Naive thymus-derived CD4-positive, alpha-beta T cell (primary cell): ENCODE measurements at regions not wholly inside any gene's neighbourhood (a gene's known extent, or its start where the extent isn't known, plus 50 kb on each side); places are given as distances from the start of the nearest gene placed in this dataset.

Experiments used
- ATAC-seq: fragments of 150-1000 bp; cut with Tn5 transposase; 2 replicates; pipeline ENCODE4 v1.10.0; 2021; ENCODE audit warnings: mild to moderate bottlenecking, moderate library complexity
- CTCF ChIA-PET: fragments of 350-600 bp; sonication (Branson Sonifier 250); formaldehyde crosslinking; loops from one replicate; lab custom pipeline; 2021; ENCODE audit warnings: antibody characterized with exemption; lab: Charles Lee
- POLR2A ChIA-PET: fragments of 350-600 bp; sonication (Branson Sonifier 250); formaldehyde crosslinking; loops from one replicate; lab custom pipeline; 2021; ENCODE audit warnings: antibody characterized with exemption, inconsistent platforms; lab: Charles Lee
- DNase-seq, 9 donors: peaks; one replicate each; pipeline versions ENCODE4 v3.0.0 to v3.0.0-alpha.2; 2020 to 2022; ENCODE audit warnings: mixed read lengths in 1 of 9
- H3K27ac ChIP-seq: one replicate; pipeline ENCODE4 v1.7.0; 2013; ENCODE audit warnings: mild to moderate bottlenecking, low read depth, low read length, moderate library complexity
- H3K27me3 ChIP-seq, 2 donors: one replicate each; pipeline ENCODE4 v1.7.0; 2013; ENCODE audit warnings: low read length in 2 of 2, mild to moderate bottlenecking in 2 of 2, moderate library complexity in 2 of 2; ENCODE audit not compliant: control insufficient read depth in 2 of 2, insufficient read depth in 2 of 2
- H3K36me3 ChIP-seq, 3 experiments: 1 replicate in 2 of 3; 2 replicates in 1 of 3; pipeline ENCODE4 v1.7.0; 2013; ENCODE audit warnings: low read length in 3 of 3, mild to moderate bottlenecking in 3 of 3, moderate library complexity in 1 of 3; ENCODE audit not compliant: insufficient read depth in 3 of 3, control insufficient read depth in 2 of 3
- H3K4me1 ChIP-seq, 2 donors: one replicate each; pipeline ENCODE4 v1.7.0; 2013; ENCODE audit warnings: low read length in 2 of 2, mild to moderate bottlenecking in 2 of 2, moderate library complexity in 1 of 2; ENCODE audit not compliant: control insufficient read depth in 2 of 2, insufficient read depth in 2 of 2
- H3K4me3 ChIP-seq: 2 replicates; pipeline ENCODE4 v1.7.0; 2013; ENCODE audit warnings: mild to moderate bottlenecking, low read length
- H3K9me3 ChIP-seq, 3 experiments: 1 replicate in 2 of 3; 2 replicates in 1 of 3; pipeline ENCODE4 v1.7.0; 2013; ENCODE audit warnings: low read length in 3 of 3; ENCODE audit not compliant: control insufficient read depth in 2 of 3
- H3K27ac Mint-ChIP-seq, 9 donors: one replicate each; pipeline ENCODE4 v1.8.0; 2020 to 2022; ENCODE audit warnings: mixed read lengths in 9 of 9, mild to moderate bottlenecking in 8 of 9, moderate library complexity in 5 of 9, inconsistent platforms in 2 of 9
- H3K27me3 Mint-ChIP-seq, 5 donors: one replicate each; pipeline ENCODE4 v1.8.0; 2021 to 2022; ENCODE audit warnings: mixed read lengths in 5 of 5, mild to moderate bottlenecking in 1 of 5
- H3K36me3 Mint-ChIP-seq, 5 donors: one replicate each; pipeline ENCODE4 v1.8.0; 2020 to 2022; ENCODE audit warnings: mixed read lengths in 5 of 5, mild to moderate bottlenecking in 3 of 5, inconsistent platforms in 1 of 5
- H3K4me1 Mint-ChIP-seq, 7 donors: one replicate each; pipeline ENCODE4 v1.8.0; 2020 to 2022; ENCODE audit warnings: mixed read lengths in 7 of 7, mild to moderate bottlenecking in 3 of 7, inconsistent platforms in 1 of 7
- H3K4me3 Mint-ChIP-seq, 10 donors: one replicate each; pipeline ENCODE4 v1.8.0; 2020 to 2022; ENCODE audit warnings: mild to moderate bottlenecking in 10 of 10, mixed read lengths in 10 of 10, moderate library complexity in 6 of 10, inconsistent platforms in 2 of 10
- H3K9me3 Mint-ChIP-seq, 11 donors: one replicate each; pipeline ENCODE4 v1.8.0; 2020 to 2022; ENCODE audit warnings: mixed read lengths in 11 of 11, mild to moderate bottlenecking in 4 of 11, inconsistent platforms in 1 of 11, moderate library complexity in 1 of 11
- intact Hi-C, 2 donors: fragments of 100-400 bp; cut with micrococcal nuclease; formaldehyde crosslinking; loops; one replicate each; pipeline ENCODE4 v1.15.1; 2023

DNA sequence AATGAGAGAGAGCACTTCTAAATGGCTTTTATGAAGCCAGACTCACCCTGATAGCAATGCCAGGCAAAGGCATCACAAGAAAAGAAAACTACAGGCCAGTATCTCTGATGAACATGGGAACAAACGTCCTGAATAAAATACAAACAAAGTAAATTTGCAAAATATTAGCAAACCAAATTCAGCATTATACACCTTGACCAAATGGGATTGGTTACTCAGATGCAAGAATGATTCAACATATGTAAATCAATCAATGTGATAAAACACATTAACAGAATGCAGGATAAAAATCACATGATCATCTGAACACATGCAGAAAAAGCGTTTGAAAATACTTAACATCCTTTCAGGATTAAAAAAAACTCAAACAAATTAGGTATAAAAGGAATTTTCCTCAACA, 494.9 kb upstream of the CCDC54 start:
- DNase-seq = no peak
- ATAC-seq = no peak
- no peaks in the 10 kb centered on the region for H3K4me1 Mint-ChIP-seq
- H3K9me3 ChIP-seq = no peaks in the 10 kb centered on the region
- H3K27ac Mint-ChIP-seq = no peak overlapping the region
- H3K36me3 ChIP-seq = no peaks in the 10 kb centered on the region
- ChIA-PET CTCF (no interaction called here), POLR2A (no interaction called here)
- H3K27me3 ChIP-seq = no peaks in the 10 kb centered on the region
- peaks cover 0 to 12% (median 3%) of the 10 kb centered on the region in 11 donors for H3K9me3 Mint-ChIP-seq
- H3K4me3 ChIP-seq = no peak overlapping the region
- no peak overlapping the region for H3K27ac ChIP-seq
- H3K27me3 Mint-ChIP-seq = no peaks in the 10 kb centered on the region
- no peaks in the 10 kb centered on the region for H3K36me3 Mint-ChIP-seq
- H3K4me3 Mint-ChIP-seq = no peak overlapping the region
- no peaks in the 10 kb centered on the region for H3K4me1 ChIP-seq
- intact Hi-C loops = loop anchor here in 1 of 2 donors (10.0 kb wide), 1 partner anchor 67 kb away; no protein-coding TSS in a partner anchor

DNA sequence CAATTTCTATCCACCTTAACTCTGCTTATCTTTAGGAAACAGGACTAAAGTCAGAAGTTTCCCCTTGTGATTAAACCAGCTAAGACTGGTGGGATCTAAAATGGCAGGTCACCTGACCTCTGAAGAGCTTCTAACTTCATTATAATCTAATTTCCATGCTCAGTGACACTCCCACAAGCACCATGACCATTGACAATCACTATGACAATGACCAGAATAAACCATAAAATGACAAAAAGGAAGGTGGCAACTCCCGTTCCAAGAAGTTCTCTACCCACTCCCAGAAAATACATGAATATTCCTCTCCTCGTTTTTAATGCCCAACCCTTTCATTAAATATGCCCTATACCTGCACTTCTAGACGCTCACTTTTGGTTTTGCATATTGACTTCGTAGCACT, 471.2 kb upstream of the CCDC54 start:
- peaks cover 0 to 3% (median 0%) of the 10 kb centered on the region in 11 donors for H3K9me3 Mint-ChIP-seq
- no peak overlapping the region for H3K27ac ChIP-seq
- intact Hi-C loops = no loop called here
- H3K27me3 ChIP-seq = no peaks in the 10 kb centered on the region
- ATAC-seq (no peak), DNase-seq (no peak)
- CTCF ChIA-PET = no interaction called here
- H3K4me3 Mint-ChIP-seq = no peak overlapping the region
- no peaks in the 10 kb centered on the region for H3K4me1 ChIP-seq
- H3K36me3 Mint-ChIP-seq = no peaks in the 10 kb centered on the region
- no peaks in the 10 kb centered on the region for H3K27me3 Mint-ChIP-seq
- no peaks in the 10 kb centered on the region for H3K4me1 Mint-ChIP-seq
- no peak overlapping the region for H3K27ac Mint-ChIP-seq
- no peaks in the 10 kb centered on the region for H3K36me3 ChIP-seq
- POLR2A ChIA-PET = no interaction called here
- H3K4me3 ChIP-seq = no peak overlapping the region
- no peaks in the 10 kb centered on the region for H3K9me3 ChIP-seq

DNA sequence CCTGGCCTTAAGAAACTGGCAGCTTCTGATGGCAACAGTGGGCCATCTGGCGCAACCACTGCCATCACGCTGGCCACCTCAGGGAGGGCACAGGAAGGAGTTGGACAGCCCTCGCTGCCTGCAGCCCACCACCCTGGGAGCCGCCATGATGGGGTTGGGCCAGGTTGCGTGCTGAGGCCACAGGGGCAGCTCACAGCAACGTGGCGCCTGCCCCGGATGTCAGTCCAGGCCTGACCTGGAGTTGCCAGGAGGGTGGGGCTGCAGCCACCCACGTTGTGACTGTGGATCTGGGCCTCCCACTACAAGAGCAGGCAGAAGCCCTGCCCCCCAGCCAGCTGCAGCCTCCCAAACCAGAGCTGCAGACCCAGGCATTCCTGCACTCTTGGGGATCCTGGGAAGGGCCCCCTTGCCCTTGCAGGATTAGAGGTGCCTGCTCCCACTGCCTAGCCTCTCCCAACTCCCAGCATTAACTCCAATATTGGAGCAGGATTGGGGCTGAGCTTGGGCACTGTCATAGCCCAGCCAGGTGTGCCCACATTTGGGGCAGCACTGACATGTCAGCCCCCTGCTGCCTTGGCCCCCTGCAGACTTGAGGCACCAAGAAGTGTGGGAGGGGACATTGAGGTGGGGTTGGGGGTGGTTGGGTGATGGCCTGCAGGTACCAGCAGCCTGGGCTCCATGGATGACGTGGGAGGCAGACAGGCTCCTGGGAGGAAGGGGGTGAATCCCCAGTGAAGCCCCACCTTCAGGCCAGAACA, 468.9 kb upstream of the CCDC54 start:
- ChIA-PET POLR2A (no interaction called here), CTCF (no interaction called here)
- no peaks in the 10 kb centered on the region for H3K36me3 Mint-ChIP-seq
- H3K27me3 ChIP-seq = no peaks in the 10 kb centered on the region
- ATAC-seq (no peak), DNase-seq (no peak)
- H3K4me3 Mint-ChIP-seq = no peak overlapping the region
- H3K4me1 ChIP-seq = no peaks in the 10 kb centered on the region
- H3K4me3 ChIP-seq = no peak overlapping the region
- no peaks in the 10 kb centered on the region for H3K9me3 ChIP-seq
- peaks cover 0 to 3% (median 0%) of the 10 kb centered on the region in 11 donors for H3K9me3 Mint-ChIP-seq
- no peaks in the 10 kb centered on the region for H3K36me3 ChIP-seq
- H3K4me1 Mint-ChIP-seq = no peaks in the 10 kb centered on the region
- H3K27ac Mint-ChIP-seq = no peak overlapping the region
- H3K27me3 Mint-ChIP-seq = peaks cover 0 to under 1% (median 0%) of the 10 kb centered on the region in 5 donors
- intact Hi-C loops = no loop called here
- H3K27ac ChIP-seq = no peak overlapping the region

DNA sequence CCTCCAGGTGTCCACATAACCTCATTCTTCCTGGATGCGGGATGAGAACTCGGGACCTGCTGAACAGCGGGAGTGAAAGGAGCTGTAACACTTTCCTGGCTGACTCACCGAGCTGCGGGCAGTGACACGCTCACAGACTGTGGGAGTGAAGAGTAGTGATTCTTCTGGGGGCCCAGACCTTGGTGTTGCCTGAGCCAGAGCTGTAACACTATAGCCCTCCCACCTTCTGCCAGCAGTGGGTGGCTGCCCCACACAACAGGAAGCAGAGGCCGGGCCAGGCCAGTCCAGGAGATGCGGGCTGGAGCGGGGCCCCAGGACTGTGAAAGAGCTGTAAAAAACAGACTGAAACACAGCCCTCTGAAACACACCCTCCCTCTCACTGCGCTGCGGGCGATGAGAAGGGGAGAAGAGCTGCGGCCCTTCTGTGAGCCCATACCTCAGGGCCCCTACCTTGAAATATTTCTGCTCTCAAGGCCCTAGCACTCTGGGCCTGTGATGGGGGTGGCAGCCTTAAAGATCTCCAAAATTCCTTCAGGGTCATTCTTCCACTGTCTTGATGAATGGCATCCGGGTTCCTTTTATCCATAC, 464.0 kb upstream of the CCDC54 start:
- POLR2A ChIA-PET = no interaction called here
- Mint-ChIP-seq H3K27ac (no peak overlapping the region), H3K36me3 (no peaks in the 10 kb centered on the region), H3K4me3 (no peak overlapping the region), H3K9me3 (peaks cover 0 to 4% (median 0%) of the 10 kb centered on the region in 11 donors), H3K27me3 (peaks cover 5 to 13% (median 6%) of the 10 kb centered on the region in 5 donors), H3K4me1 (peaks cover 0 to 1% (median 0%) of the 10 kb centered on the region in 7 donors)
- Histone ChIP-seq H3K27ac (no peak overlapping the region), H3K4me1 (no peaks in the 10 kb centered on the region), H3K4me3 (no peak overlapping the region), H3K36me3 (no peaks in the 10 kb centered on the region), H3K27me3 (no peaks in the 10 kb centered on the region), H3K9me3 (no peaks in the 10 kb centered on the region)
- no peak for ATAC-seq
- CTCF ChIA-PET = no interaction called here
- intact Hi-C loops = no loop called here
- no peak for DNase-seq

DNA sequence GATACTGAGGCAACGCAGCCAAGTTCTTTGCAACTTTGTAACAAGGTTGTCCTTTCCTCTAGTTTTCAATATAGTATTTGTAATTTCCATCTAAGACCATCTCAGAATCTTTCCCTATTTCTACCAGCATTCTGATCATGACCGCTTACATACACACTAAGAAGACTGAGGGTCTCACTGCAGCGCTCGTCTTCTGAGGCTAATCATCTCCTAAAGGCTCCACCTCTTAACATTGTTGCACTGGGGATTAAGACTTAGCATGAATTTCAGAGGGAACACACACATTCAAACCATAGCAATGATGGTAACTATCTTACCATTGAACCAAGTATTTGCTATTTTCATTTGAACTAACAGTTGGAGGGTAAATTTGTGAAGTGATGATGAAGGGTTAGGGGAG, 463.3 kb upstream of the CCDC54 start:
- ChIA-PET POLR2A (no interaction called here), CTCF (no interaction called here)
- Mint-ChIP-seq H3K4me1 (peaks cover 0 to 1% (median 0%) of the 10 kb centered on the region in 7 donors), H3K4me3 (no peak overlapping the region), H3K9me3 (peaks cover 0 to 4% (median 0%) of the 10 kb centered on the region in 11 donors), H3K27me3 (peaks cover 5 to 13% (median 6%) of the 10 kb centered on the region in 5 donors), H3K36me3 (no peaks in the 10 kb centered on the region), H3K27ac (no peak overlapping the region)
- ATAC-seq = no peak
- intact Hi-C loops = no loop called here
- Histone ChIP-seq H3K9me3 (no peaks in the 10 kb centered on the region), H3K36me3 (no peaks in the 10 kb centered on the region), H3K4me1 (no peaks in the 10 kb centered on the region), H3K4me3 (no peak overlapping the region), H3K27me3 (no peaks in the 10 kb centered on the region), H3K27ac (no peak overlapping the region)
- no peak for DNase-seq

DNA sequence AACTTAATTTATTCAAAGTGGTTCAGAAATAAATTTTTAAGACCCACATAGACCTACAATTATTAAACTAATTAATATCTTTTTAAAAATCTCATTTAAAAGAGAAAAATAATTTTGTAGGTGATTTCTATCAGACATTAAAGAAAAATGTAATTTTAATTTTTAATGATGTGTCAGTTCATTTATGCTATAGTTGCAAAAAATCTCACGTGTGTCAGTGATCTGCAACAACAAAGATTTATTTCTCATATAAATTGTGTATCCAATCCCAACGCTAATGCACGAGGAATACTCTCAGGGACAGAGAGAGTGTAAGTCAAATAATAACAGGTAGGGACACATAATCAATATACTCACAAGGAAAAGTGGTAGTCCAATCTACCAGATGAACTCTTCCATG, 456.6 kb upstream of the CCDC54 start:
- no peak for ATAC-seq
- ChIA-PET POLR2A (no interaction called here), CTCF (no interaction called here)
- intact Hi-C loops = no loop called here
- peaks cover 0 to 4% (median 0%) of the 10 kb centered on the region in 11 donors for H3K9me3 Mint-ChIP-seq
- no peak overlapping the region for H3K4me3 Mint-ChIP-seq
- H3K27me3 ChIP-seq = no peaks in the 10 kb centered on the region
- H3K4me1 ChIP-seq = no peaks in the 10 kb centered on the region
- H3K27ac Mint-ChIP-seq = no peak overlapping the region
- H3K27me3 Mint-ChIP-seq = no peaks in the 10 kb centered on the region
- no peaks in the 10 kb centered on the region for H3K36me3 ChIP-seq
- no peak overlapping the region for H3K27ac ChIP-seq
- H3K4me1 Mint-ChIP-seq = no peaks in the 10 kb centered on the region
- H3K9me3 ChIP-seq = no peaks in the 10 kb centered on the region
- H3K36me3 Mint-ChIP-seq = no peaks in the 10 kb centered on the region
- no peak for DNase-seq
- no peak overlapping the region for H3K4me3 ChIP-seq

DNA sequence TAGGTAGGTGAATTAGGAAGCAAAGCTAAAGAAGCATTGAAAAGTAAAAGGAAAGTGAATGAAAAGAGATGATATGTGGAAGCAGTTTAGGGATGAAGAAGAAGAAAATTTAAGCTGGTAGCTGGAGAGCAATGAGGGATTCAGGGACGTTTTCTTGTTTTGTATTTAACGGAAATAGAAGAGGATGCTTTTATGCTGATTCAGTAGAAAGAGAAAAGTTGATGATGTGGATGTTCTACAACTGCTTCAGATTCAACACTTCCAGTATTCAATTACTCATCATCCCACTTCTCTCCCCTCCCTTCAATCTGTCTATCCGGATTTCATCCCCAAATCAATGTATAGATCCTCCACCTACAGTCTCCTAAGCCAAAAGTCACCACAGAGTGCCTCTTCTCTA, 448.2 kb upstream of the CCDC54 start:
- Mint-ChIP-seq H3K4me3 (no peak overlapping the region), H3K4me1 (no peaks in the 10 kb centered on the region), H3K27ac (no peak overlapping the region), H3K9me3 (peaks cover 0 to 4% (median 0%) of the 10 kb centered on the region in 11 donors), H3K27me3 (no peaks in the 10 kb centered on the region), H3K36me3 (no peaks in the 10 kb centered on the region)
- DNase-seq = no peak
- ChIA-PET POLR2A (no interaction called here), CTCF (no interaction called here)
- no peak for ATAC-seq
- intact Hi-C loops = no loop called here
- H3K36me3 ChIP-seq = no peaks in the 10 kb centered on the region
- H3K27me3 ChIP-seq = no peaks in the 10 kb centered on the region
- H3K4me1 ChIP-seq = no peaks in the 10 kb centered on the region
- H3K9me3 ChIP-seq = no peaks in the 10 kb centered on the region
- no peak overlapping the region for H3K27ac ChIP-seq
- H3K4me3 ChIP-seq = no peak overlapping the region
